AG09309 (cell line): ENCODE measurements at regions not wholly inside any gene's neighbourhood (a gene's known extent, or its start where the extent isn't known, plus 50 kb on each side); places are given as distances from the start of the nearest gene placed in this dataset.

ENCODE experiments used
- DNase-seq: peaks from one replicate; pipeline ENCODE4 v3.0.0-alpha.2; 2010; ENCODE audit warnings: low read depth
- H3K4me3 ChIP-seq: 2 replicates; pipeline ENCODE4 v1.5.1; 2011; ENCODE audit warnings: mild to moderate bottlenecking, low read depth, low read length, moderate library complexity; ENCODE audit not compliant: control insufficient read depth
- TF ChIP-seq, protein P1 (sequence below): IDR thresholded peaks from 2 replicates; pipeline ENCODE4 v1.5.1; 2011; ENCODE audit warnings: mild to moderate bottlenecking, low read depth, low read length, inconsistent platforms; ENCODE audit not compliant: insufficient read depth, control insufficient read depth; ENCODE audit errors: missing control alignments

DNA sequence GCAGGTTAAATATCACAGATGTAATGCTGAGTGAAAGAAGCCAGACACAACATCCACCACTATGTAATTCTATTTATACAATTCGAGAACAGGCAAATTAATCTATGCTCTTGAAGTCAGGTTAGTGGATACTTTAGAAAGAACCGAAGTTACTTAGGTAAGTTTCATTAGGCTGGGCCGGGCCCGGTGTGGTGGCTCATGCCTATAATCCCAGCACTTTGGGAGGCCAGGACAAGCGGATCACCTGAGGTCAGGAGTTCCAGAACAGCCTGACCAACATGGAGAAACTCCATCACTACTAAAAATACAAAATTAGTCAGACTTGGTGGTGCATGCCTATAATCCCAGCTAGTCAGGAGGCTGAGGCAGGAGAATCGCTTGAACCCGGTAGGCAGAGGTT is 1105.7 kb downstream of the NSUN3 start:
- H3K4me3 ChIP-seq = no peak overlapping the region
- DNase-seq = no peak
- TF ChIP-seq, protein P1, sequence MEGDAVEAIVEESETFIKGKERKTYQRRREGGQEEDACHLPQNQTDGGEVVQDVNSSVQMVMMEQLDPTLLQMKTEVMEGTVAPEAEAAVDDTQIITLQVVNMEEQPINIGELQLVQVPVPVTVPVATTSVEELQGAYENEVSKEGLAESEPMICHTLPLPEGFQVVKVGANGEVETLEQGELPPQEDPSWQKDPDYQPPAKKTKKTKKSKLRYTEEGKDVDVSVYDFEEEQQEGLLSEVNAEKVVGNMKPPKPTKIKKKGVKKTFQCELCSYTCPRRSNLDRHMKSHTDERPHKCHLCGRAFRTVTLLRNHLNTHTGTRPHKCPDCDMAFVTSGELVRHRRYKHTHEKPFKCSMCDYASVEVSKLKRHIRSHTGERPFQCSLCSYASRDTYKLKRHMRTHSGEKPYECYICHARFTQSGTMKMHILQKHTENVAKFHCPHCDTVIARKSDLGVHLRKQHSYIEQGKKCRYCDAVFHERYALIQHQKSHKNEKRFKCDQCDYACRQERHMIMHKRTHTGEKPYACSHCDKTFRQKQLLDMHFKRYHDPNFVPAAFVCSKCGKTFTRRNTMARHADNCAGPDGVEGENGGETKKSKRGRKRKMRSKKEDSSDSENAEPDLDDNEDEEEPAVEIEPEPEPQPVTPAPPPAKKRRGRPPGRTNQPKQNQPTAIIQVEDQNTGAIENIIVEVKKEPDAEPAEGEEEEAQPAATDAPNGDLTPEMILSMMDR = no peak

DNA sequence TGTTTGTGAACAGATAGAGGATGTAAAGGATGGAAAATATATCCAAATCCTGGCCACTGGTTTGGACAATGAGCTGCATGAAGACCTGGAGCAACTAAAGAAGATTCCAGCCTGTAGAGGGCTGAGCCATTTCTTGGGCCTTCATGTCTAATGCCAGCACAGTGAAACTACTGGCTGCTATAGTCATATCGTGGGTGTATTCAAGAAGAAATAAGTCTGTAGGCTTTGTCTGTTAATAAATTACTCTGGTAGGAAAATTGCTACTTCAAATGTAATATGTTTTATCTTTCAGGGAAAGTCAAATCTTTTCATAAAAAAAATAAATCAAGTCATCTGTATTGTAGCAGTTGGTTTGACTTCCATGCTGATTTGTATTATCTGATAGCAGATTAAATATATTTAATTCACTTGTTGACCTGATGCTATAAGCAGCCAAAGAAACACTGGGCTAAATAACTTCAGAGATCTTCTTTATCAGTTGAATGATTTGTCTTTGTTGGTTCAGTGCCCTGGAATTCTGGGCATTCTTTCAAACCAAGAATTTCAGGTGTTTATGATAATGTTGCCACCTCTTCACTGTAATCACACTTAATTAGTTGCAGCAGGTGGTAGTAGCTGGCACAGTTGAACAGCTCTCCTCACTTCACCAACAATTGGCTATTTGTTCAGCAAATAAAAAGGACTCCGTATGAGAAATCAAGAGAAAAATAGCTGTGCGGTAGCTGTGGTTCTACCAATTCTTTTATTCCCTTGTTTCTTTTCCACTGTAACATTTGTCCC is 1109.5 kb downstream of the NSUN3 start:
- TF ChIP-seq, protein P1 = no peak
- no peak overlapping the region for H3K4me3 ChIP-seq
- DNase-seq = no peak

DNA sequence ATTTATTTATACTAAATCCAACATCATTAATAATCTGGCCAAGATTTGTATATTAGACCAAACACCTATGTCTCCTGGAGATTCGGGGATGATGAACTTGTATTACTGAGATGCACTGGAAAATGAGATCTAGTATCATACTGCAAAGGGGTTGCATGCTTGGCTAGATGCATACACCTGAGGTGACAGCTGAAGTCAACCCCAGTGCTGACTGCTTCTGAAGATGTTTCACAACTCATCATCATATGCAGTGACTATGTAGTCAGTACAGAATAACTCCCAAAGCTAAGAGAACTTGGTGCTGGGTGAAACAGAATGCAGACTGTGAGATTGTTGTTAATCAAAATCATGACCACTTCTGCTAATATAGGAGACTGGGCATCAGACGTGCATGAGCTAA is 1114.2 kb downstream of the NSUN3 start:
- DNase-seq = no peak
- TF ChIP-seq, protein P1 = no peak
- no peak overlapping the region for H3K4me3 ChIP-seq

DNA sequence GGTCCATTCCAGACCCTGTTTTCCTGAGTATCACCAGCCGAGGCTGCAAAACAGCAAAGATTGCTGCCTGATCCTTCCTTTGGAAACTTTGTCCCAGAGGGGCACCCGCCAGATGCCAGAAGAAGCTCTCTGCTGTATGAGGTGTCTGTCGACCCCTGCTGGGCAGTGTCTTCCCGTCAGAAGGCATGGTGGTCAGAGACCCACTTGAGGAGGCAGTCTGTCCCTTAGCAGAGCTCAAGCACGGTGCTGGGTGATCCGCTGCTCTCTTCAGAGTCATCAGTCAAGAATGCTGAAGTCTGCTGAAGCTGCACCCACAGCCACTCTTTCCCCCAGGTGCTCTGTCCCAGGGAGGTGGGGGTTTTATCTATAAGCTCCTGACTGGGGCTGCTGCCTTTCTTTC is 1121.2 kb downstream of the NSUN3 start:
- no peak for DNase-seq
- H3K4me3 ChIP-seq = no peak overlapping the region
- TF ChIP-seq, protein P1 = no peak

DNA sequence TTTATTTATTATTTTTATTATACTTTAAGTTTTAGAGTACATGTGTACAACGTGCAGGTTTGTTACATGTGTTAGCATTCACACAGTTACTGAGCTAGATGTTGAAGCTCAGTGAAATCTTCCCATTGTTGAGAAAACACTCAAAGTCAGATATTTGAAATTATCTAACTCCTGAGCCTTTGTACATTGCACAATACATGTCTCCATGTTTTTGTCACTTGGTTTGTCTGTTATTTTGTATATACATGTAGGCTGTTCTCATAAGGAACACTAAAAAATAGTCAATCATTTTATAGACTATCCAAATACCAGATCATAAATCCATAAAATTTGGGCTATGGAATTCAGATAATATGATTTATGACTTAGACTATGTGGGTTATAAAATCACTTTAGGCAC is 1126.5 kb downstream of the NSUN3 start:
- TF ChIP-seq, protein P1 = no peak
- H3K4me3 ChIP-seq = no peak overlapping the region
- DNase-seq = no peak

DNA sequence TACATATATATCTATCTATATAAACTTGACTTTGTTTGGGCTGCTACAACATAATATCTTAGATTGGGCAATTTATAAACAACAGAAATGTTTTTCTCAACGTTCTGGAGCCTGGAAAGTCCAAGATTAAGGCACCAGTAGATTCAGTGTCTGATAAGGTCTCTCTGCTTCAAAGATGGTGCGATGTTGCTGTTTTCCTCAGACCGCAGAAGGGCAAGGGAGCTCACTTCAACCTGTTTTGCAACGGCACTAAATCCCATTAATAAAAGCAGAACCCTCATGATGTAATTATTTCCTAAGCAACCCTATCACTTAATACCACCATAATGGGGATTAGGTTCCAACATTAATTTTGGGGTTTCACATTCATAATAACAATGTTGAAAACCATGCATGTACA is 1134.8 kb downstream of the NSUN3 start:
- TF ChIP-seq, protein P1 = no peak

More for the DNA sequence above, 1134.8 kb downstream of the NSUN3 start:
- DNase-seq = no peak
- H3K4me3 ChIP-seq = no peak overlapping the region
